ENCODE measurements at regions not wholly inside any gene's neighbourhood (a gene's known extent, or its start where the extent isn't known, plus 50 kb on each side); places are given as distances from the start of the nearest gene placed in this dataset.

DNA sequence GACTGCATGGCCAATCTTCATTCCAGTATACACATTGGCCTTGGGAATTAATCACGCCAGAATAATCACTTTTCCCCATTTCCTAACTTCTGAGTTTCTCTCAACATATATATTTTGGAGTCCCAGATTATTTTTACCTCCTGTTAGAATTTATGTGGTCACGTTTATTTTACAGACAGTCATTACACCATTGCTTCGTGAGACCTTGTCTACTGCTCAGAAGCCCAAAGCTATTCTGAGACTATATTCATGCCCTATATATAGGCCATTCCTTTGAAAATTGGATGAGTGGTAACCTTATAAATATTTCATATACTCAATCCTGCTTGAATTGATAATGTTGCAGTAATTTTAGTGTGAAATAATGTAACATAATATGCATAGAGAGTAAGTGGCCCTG is 610.0 kb upstream of the CDH2 start:
- 62% methylated on average over 3 of the region's 3 CpGs for WGBS (ENCODE audit: low lambda C conversion rate, missing lambda C conversion rate)
- H3K27ac ChIP-seq, result no peak overlapping the region
- no peaks in the 10 kb centered on the region for H4K20me1 ChIP-seq (ENCODE audit: insufficient read depth, poor library complexity, severe bottlenecking)
- no peaks in the 10 kb centered on the region for H3K9me3 ChIP-seq (ENCODE audit: low read depth)
- H3K27me3 ChIP-seq, result no peaks in the 10 kb centered on the region
- no peak for DNase-seq (ENCODE audit: low spot score)
- H3K9me2 ChIP-seq (replicated peaks; ENCODE audit: insufficient read depth), result no peaks in the 10 kb centered on the region
- no peak overlapping the region for H3K4me3 ChIP-seq
- H3K79me2 ChIP-seq, result no peaks in the 10 kb centered on the region
- H2AFZ ChIP-seq, result no peak overlapping the region
- no peak overlapping the region for H3K4me2 ChIP-seq
- no peaks in the 10 kb centered on the region for H3K36me3 ChIP-seq (replicated peaks; ENCODE audit: insufficient read depth, low read depth)
- TF ChIP-seq EZH2phosphoT487 (IDR thresholded peaks at IDR 0.05; ENCODE audit: low read depth, severe bottlenecking, unreplicated experiment) (no peak), EZH2 (IDR thresholded peaks at IDR 0.05; ENCODE audit: borderline replicate concordance) (no peak)
- TF ChIP-seq, protein P1, sequence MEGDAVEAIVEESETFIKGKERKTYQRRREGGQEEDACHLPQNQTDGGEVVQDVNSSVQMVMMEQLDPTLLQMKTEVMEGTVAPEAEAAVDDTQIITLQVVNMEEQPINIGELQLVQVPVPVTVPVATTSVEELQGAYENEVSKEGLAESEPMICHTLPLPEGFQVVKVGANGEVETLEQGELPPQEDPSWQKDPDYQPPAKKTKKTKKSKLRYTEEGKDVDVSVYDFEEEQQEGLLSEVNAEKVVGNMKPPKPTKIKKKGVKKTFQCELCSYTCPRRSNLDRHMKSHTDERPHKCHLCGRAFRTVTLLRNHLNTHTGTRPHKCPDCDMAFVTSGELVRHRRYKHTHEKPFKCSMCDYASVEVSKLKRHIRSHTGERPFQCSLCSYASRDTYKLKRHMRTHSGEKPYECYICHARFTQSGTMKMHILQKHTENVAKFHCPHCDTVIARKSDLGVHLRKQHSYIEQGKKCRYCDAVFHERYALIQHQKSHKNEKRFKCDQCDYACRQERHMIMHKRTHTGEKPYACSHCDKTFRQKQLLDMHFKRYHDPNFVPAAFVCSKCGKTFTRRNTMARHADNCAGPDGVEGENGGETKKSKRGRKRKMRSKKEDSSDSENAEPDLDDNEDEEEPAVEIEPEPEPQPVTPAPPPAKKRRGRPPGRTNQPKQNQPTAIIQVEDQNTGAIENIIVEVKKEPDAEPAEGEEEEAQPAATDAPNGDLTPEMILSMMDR (IDR thresholded peaks at IDR 0.05; ENCODE audit: poor library complexity), result no peak
- no peaks in the 10 kb centered on the region for H3K4me1 ChIP-seq (ENCODE audit: insufficient read depth)

DNA sequence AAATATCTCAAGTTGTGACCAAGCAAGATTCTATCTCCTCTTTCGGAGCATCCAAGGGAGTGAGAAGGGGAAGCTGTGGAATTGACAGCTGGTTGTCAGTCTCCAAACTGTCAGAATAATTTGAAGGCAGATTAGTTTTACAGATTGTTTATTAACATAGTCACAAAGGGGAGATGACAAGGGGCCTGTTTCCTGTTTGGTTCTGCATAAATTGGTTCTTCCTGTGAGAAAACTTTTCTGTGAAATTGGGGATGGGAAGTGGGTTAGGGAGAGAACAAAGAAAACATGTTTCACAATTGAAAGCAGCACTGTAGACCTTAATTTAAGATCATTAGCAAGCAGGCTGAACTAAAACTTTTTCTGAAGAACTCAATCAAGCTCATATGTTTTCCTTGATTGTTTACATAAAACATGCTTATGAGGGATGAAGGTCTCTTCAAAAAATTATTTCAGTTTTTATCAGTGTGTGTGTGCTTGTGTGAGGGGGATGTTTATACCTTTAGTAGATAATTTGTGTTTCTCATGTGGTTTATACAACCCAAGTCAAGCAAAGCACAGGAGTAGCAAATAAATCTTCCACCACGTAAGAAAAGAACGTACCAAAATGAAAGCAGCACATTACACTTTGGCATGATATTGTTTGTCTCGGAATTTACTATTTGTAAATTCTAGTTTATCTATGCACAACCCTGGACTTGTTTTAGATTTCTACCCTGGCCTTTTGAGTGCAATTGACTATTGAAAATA is 604.9 kb upstream of the CDH2 start:
- no peaks in the 10 kb centered on the region for H3K9me3 ChIP-seq (ENCODE audit: low read depth)
- no peak overlapping the region for H2AFZ ChIP-seq
- H3K9me2 ChIP-seq (replicated peaks; ENCODE audit: insufficient read depth), result no peaks in the 10 kb centered on the region
- TF ChIP-seq EZH2 (IDR thresholded peaks at IDR 0.05; ENCODE audit: borderline replicate concordance) (no peak), EZH2phosphoT487 (IDR thresholded peaks at IDR 0.05; ENCODE audit: low read depth, severe bottlenecking, unreplicated experiment) (no peak)
- no peak overlapping the region for H3K4me3 ChIP-seq
- no peaks in the 10 kb centered on the region for H3K27me3 ChIP-seq
- H3K4me2 ChIP-seq, result no peak overlapping the region
- H3K79me2 ChIP-seq, result no peaks in the 10 kb centered on the region
- WGBS (ENCODE audit: low lambda C conversion rate, missing lambda C conversion rate), result 54% methylated on average over 4 of the region's 4 CpGs
- H3K27ac ChIP-seq, result no peak overlapping the region
- no peaks in the 10 kb centered on the region for H3K4me1 ChIP-seq (ENCODE audit: insufficient read depth)
- no peaks in the 10 kb centered on the region for H4K20me1 ChIP-seq (ENCODE audit: insufficient read depth, poor library complexity, severe bottlenecking)
- DNase-seq (ENCODE audit: low spot score), result no peak
- no peaks in the 10 kb centered on the region for H3K36me3 ChIP-seq (replicated peaks; ENCODE audit: insufficient read depth, low read depth)

DNA sequence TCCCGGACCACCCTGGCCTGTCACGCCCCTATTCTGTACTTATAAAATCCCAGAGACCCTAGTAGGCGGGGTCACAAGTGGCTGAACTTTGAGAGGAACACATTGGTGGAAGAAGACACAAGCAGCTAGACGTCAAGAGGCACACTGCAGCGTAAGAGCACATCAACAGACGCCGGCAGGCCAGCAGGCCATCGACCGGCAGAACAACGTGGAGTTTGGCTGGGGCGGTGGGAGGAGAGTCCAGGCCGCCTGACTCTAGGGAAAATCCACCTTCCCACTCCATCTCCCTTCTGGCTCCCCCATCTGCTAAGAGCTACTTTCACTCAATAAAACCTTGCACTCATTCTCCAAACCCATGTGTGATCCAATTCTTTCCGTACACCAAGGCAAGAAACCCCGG is 601.8 kb upstream of the CDH2 start:
- no peaks in the 10 kb centered on the region for H3K4me1 ChIP-seq (ENCODE audit: insufficient read depth)
- no peaks in the 10 kb centered on the region for H3K9me3 ChIP-seq (ENCODE audit: low read depth)
- no peak overlapping the region for H3K27ac ChIP-seq
- no peak for DNase-seq (ENCODE audit: low spot score)
- no peak overlapping the region for H2AFZ ChIP-seq
- no peak overlapping the region for H3K4me3 ChIP-seq
- H3K4me2 ChIP-seq, result no peak overlapping the region
- no peaks in the 10 kb centered on the region for H3K79me2 ChIP-seq
- TF ChIP-seq EZH2 (IDR thresholded peaks at IDR 0.05; ENCODE audit: borderline replicate concordance) (no peak), EZH2phosphoT487 (IDR thresholded peaks at IDR 0.05; ENCODE audit: low read depth, severe bottlenecking, unreplicated experiment) (no peak)
- TF ChIP-seq, protein P1 (IDR thresholded peaks at IDR 0.05; ENCODE audit: poor library complexity), result no peak
- no peaks in the 10 kb centered on the region for H4K20me1 ChIP-seq (ENCODE audit: insufficient read depth, poor library complexity, severe bottlenecking)
- H3K36me3 ChIP-seq (replicated peaks; ENCODE audit: insufficient read depth, low read depth), result no peaks in the 10 kb centered on the region
- no peaks in the 10 kb centered on the region for H3K27me3 ChIP-seq
- whole genome bisulfite sequencing (ENCODE audit: low lambda C conversion rate, missing lambda C conversion rate), result 95% methylated on average over 14 of the region's 14 CpGs
- no peaks in the 10 kb centered on the region for H3K9me2 ChIP-seq (replicated peaks; ENCODE audit: insufficient read depth)

DNA sequence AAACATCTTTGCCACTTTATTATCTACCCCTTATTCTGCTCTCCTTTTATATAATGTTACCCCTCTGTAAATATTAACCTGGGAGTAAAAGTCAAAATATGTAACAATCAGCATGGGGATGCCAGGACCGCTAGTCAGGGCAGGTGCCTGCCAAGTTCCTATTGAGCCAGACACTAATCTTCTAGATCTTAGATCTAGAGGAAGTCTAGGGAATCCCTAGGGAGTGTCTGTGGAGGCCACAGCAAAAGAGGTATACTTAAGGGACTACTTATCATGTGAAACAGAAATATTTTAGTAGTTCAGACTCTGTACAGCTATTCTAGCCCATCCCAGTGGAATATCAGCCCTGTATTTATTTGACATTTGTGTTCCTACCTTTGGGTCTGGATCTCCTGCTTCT is 600.8 kb upstream of the CDH2 start:
- Histone ChIP-seq H3K27ac (no peak overlapping the region), H3K9me2 (replicated peaks; ENCODE audit: insufficient read depth) (no peaks in the 10 kb centered on the region), H3K79me2 (no peaks in the 10 kb centered on the region), H2AFZ (no peak overlapping the region), H3K9me3 (ENCODE audit: low read depth) (no peaks in the 10 kb centered on the region), H3K27me3 (no peaks in the 10 kb centered on the region), H4K20me1 (ENCODE audit: insufficient read depth, poor library complexity, severe bottlenecking) (no peaks in the 10 kb centered on the region), H3K4me3 (no peak overlapping the region), H3K4me2 (no peak overlapping the region), H3K36me3 (replicated peaks; ENCODE audit: insufficient read depth, low read depth) (no peaks in the 10 kb centered on the region), H3K4me1 (ENCODE audit: insufficient read depth) (no peaks in the 10 kb centered on the region)
- WGBS (ENCODE audit: low lambda C conversion rate, missing lambda C conversion rate), result 87% methylated on average over 1 of the region's 1 CpG
- no peak for TF ChIP-seq EZH2phosphoT487 (IDR thresholded peaks at IDR 0.05; ENCODE audit: low read depth, severe bottlenecking, unreplicated experiment)
- TF ChIP-seq EZH2 (IDR thresholded peaks at IDR 0.05; ENCODE audit: borderline replicate concordance), result no peak
- TF ChIP-seq, protein P1 (IDR thresholded peaks at IDR 0.05; ENCODE audit: poor library complexity), result no peak
- DNase-seq (ENCODE audit: low spot score), result no peak

All from hepatocyte (in vitro differentiated cells).